Activated T-helper 2 cell treated with anti-CD3 and anti-CD28 coated beads, Interferon-gamma antibody, Interleukin-2, Interleukin-4, amounts not matched to agents 10 μg/mL and 5 μg/mL and 100 μg/mL, durations not matched to agents 14 hours and 24 hours and 36 hours (primary cell): ENCODE measurements at regions not wholly inside any gene's neighbourhood (a gene's known extent, or its start where the extent isn't known, plus 50 kb on each side); places are given as distances from the start of the nearest gene placed in this dataset.

Experiments used
- DNase-seq: peaks from one replicate; pipeline ENCODE4 v3.0.0; 2021; ENCODE audit warnings: low spot score
- H3K27ac Mint-ChIP-seq: one replicate; pipeline ENCODE4 v1.8.0; 2021; ENCODE audit warnings: mixed read lengths
- H3K27me3 Mint-ChIP-seq: one replicate; pipeline ENCODE4 v1.8.0; 2021; ENCODE audit warnings: low read depth, mixed read lengths
- H3K36me3 Mint-ChIP-seq: one replicate; pipeline ENCODE4 v1.8.0; 2021; ENCODE audit warnings: low read depth, mixed read lengths
- H3K4me1 Mint-ChIP-seq: one replicate; pipeline ENCODE4 v1.8.0; 2021; ENCODE audit warnings: low read depth, mixed read lengths
- H3K4me3 Mint-ChIP-seq: one replicate; pipeline ENCODE4 v1.8.0; 2021; ENCODE audit warnings: low read depth, mild to moderate bottlenecking, moderate library complexity, mixed read lengths
- H3K9me3 Mint-ChIP-seq: one replicate; pipeline ENCODE4 v1.8.0; 2021; ENCODE audit warnings: mixed read lengths
- intact Hi-C: fragments of 100-400 bp; cut with micrococcal nuclease; formaldehyde crosslinking; loops from one replicate; pipeline ENCODE4 v1.15.1; 2023

DNA sequence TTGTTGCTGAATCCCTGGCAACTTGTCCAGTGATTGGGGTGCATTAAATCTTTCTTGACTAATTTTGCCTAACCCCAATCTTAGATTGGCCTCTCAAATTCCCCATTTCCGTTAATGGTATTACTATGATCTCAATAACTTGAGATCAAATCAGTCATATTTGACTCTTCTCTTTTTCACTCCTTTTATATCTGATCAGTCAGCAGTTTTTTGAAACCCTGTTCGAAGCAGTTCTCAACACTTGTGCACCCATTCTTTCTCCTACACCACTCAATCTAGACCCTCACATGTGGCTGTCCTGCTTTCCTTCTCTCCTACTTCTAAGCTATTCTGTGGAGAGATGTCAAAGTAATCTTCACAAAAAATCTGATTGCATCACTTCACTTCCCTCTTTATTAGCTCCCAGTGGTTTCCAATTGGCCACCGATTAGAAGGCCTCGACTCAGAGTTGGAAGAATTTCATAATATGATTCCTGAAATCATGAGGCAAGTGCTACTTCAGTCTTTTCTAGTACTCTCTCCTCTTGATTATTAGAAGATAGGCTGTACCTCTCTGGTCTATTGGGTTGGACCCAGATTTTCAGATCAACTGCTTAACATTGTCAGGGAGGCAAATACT, 128.9 kb downstream of the ZNF365 start:
- Mint-ChIP-seq H3K27ac (no peak overlapping the region), H3K9me3 (no peaks in the 10 kb centered on the region), H3K4me3 (no peak overlapping the region), H3K4me1 (no peaks in the 10 kb centered on the region), H3K27me3 (peaks cover 30% of the 10 kb centered on the region), H3K36me3 (no peaks in the 10 kb centered on the region)
- intact Hi-C loops = no loop called here
- DNase-seq = no peak

DNA sequence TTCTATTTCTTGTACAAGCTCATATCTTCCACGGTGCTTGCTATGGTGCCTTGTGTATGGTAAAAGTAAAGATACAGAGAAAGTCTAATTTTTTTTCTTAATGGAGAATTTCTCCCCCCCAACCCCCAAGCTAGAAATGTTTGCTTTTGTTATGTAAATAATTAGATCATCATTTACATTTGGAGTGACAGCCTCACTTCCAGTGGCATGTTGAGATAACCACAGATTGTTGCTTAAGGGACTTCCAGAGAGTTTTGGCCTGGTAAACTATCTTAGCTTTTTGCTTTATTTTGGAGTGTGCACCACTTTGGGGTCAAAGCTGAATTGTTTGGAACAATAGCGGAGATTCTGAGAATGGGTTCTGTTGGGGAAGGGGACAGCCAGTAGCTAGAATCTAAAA, 129.7 kb downstream of the ZNF365 start:
- no peaks in the 10 kb centered on the region for H3K4me1 Mint-ChIP-seq
- no peaks in the 10 kb centered on the region for H3K9me3 Mint-ChIP-seq
- H3K27ac Mint-ChIP-seq = no peak overlapping the region
- no peak for DNase-seq
- H3K4me3 Mint-ChIP-seq = no peak overlapping the region
- H3K36me3 Mint-ChIP-seq = no peaks in the 10 kb centered on the region
- H3K27me3 Mint-ChIP-seq = peaks cover 31% of the 10 kb centered on the region
- intact Hi-C loops = no loop called here

DNA sequence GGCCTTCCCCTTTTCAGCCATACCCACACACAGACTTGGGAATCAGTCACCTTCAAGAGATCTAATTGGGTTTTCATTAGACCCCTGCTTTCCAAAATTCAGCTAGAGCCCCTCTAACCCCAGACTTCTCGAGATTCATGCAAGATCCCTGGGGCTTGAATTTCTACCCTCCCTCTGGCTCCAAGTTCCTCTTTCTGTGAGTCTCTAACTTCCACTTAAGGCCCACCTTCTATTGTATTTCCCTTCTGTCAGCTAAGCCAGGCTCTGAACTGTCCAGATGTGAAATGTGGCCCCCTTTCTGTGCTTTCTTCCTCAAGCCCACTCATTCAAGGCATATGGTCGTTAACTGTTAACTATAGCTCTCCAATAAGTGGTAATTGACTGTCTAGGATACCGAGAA, 132.2 kb downstream of the ZNF365 start:
- no peaks in the 10 kb centered on the region for H3K9me3 Mint-ChIP-seq
- intact Hi-C loops = no loop called here
- peaks cover 4% of the 10 kb centered on the region for H3K4me1 Mint-ChIP-seq
- no peak overlapping the region for H3K27ac Mint-ChIP-seq
- H3K4me3 Mint-ChIP-seq = no peak overlapping the region
- no peak for DNase-seq
- H3K27me3 Mint-ChIP-seq = peaks cover 17% of the 10 kb centered on the region
- no peaks in the 10 kb centered on the region for H3K36me3 Mint-ChIP-seq

DNA sequence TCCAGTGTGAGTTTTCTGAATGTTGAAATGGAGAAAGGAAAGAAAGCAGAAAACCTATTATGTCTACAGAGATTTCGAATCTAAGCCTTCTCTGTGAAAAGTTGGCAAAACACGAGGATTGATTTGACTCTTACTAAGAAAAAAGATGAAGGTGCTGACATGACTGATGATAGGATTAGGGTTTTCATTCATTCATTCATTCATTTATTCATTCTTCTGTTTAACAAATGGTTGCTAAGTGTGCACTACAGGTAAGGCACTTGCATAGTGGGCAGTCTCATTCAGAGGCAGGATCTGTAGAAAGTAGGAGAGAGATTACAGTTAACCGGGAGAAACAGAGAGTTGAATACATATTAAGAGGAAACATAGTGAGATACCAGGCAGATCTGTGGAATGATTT, 137.1 kb downstream of the ZNF365 start:
- Mint-ChIP-seq H3K9me3 (no peaks in the 10 kb centered on the region), H3K36me3 (no peaks in the 10 kb centered on the region), H3K4me3 (no peak overlapping the region), H3K27ac (no peak overlapping the region), H3K27me3 (peaks cover 25% of the 10 kb centered on the region), H3K4me1 (peaks cover 15% of the 10 kb centered on the region)
- intact Hi-C loops = loop anchor here (2.0 kb wide), 1 partner anchor 18 kb away; no protein-coding TSS in a partner anchor
- no peak for DNase-seq

DNA sequence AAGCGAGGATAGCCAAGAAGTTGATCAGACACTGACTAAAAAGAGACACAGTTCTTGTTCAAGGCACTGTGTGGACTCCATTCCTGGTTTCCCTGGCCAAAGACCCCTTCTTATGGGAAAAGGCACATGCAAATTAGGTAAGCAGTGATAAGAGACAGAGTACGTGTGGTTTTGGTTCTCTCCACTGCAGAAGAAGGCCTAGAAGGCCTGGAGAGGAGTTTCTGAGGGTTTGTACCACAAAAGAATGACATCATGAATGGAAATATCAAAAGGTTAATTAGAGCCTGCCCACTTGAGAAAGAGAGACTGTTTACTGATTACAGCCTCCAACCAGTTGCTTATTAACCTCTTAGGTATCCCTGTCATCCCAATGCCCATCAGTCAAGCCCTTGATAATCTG, 137.5 kb downstream of the ZNF365 start:
- Mint-ChIP-seq H3K4me1 (peaks cover 17% of the 10 kb centered on the region), H3K36me3 (no peaks in the 10 kb centered on the region), H3K4me3 (no peak overlapping the region), H3K9me3 (no peaks in the 10 kb centered on the region), H3K27ac (no peak overlapping the region), H3K27me3 (peaks cover 28% of the 10 kb centered on the region)
- intact Hi-C loops = loop anchor here (2.0 kb wide), 1 partner anchor 17 kb away; no protein-coding TSS in a partner anchor
- DNase-seq = no peak

DNA sequence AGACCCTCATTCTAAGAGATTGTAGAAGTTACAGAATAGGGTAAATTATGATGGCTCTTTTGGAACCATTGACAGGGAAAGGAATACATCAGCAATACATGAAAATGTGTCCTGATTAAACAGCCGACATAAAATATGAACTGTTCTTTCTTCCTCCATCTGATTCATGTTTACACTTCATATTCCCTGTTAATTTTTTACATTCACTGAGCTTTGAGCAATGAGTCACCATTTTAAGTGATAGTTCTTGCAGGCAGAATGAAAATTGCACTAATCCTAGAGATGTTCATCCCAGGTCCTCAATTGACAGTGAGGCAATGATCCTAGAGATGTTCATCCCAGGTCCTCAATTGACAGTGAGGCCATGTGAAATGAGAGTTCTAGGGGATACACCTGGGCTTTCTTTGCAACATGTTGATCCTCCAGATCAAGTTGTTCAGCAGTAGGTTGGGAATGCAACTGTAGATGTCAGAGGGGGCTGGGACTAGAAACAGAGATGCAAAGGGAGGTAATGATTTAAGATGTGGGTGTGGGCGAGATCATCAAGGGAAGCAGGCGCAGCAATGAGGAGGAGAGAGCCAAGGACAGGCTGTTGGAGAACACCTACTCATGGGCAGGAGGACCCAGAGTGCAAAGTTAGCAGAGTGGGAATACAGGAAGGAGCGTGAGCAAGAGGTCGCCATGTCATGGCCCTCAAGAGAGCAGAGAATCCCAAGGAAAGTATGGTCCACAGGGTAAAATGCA, 138.7 kb downstream of the ZNF365 start:
- intact Hi-C loops = no loop called here
- Mint-ChIP-seq H3K27me3 (peaks cover 32% of the 10 kb centered on the region), H3K4me3 (no peak overlapping the region), H3K36me3 (no peaks in the 10 kb centered on the region), H3K4me1 (peaks cover 18% of the 10 kb centered on the region), H3K27ac (no peak overlapping the region), H3K9me3 (no peaks in the 10 kb centered on the region)
- no peak for DNase-seq

DNA sequence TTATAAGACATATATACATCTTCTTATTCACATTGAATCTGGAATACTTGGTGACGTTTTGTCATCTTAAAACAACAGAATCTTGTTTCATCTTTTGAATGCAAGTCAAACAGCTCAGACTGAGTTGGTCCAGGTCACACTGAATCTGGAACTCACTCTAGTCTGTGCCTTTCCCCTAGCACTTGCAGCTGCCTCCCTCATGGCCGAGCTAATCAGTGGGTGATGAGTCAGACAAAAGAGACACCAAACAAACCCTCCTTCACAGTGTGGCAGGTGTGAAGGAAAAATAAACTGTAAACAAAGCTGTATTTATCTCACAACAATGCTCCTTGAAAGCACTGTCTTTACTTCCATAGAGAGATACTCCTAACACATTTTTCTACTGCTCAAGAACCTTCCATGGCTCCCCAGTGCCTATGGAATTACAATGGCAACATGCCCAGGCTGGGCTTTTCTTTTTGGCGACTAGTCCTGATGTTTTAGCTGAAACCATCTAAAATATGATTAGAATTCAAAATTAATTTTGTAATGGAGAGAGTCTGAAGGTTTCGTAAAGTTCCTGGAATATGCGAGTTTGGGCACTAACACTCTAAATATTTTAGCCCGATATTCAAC, 140.0 kb downstream of the ZNF365 start:
- Mint-ChIP-seq H3K4me3 (no peak overlapping the region), H3K27ac (no peak overlapping the region), H3K4me1 (peaks cover 18% of the 10 kb centered on the region), H3K27me3 (peaks cover 29% of the 10 kb centered on the region), H3K36me3 (no peaks in the 10 kb centered on the region), H3K9me3 (no peaks in the 10 kb centered on the region)
- intact Hi-C loops = no loop called here
- DNase-seq = no peak

DNA sequence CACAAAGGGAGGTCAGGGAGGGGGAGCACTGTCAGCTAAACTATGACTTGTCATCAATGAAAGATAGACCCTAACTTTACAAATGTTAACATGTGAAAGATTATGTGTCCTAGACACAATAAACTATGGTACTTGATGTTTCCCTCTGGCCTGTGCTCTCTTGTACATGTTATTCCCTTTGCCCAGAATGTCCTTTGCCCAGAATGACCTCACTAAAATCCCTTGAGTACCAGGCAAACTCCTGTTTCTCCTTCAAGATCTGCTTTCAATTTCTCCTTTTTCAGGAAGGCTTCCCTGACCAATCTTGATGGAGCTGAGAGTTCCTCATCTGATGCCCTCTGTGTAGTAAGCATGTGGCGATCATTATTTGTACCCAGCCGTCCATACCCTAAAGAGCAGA, 143.1 kb downstream of the ZNF365 start:
- H3K27me3 Mint-ChIP-seq = peaks cover 34% of the 10 kb centered on the region
- H3K4me3 Mint-ChIP-seq = no peak overlapping the region
- intact Hi-C loops = no loop called here
- no peak overlapping the region for H3K27ac Mint-ChIP-seq
- peaks cover 7% of the 10 kb centered on the region for H3K4me1 Mint-ChIP-seq
- H3K9me3 Mint-ChIP-seq = peaks cover 5% of the 10 kb centered on the region
- no peak for DNase-seq
- no peaks in the 10 kb centered on the region for H3K36me3 Mint-ChIP-seq

DNA sequence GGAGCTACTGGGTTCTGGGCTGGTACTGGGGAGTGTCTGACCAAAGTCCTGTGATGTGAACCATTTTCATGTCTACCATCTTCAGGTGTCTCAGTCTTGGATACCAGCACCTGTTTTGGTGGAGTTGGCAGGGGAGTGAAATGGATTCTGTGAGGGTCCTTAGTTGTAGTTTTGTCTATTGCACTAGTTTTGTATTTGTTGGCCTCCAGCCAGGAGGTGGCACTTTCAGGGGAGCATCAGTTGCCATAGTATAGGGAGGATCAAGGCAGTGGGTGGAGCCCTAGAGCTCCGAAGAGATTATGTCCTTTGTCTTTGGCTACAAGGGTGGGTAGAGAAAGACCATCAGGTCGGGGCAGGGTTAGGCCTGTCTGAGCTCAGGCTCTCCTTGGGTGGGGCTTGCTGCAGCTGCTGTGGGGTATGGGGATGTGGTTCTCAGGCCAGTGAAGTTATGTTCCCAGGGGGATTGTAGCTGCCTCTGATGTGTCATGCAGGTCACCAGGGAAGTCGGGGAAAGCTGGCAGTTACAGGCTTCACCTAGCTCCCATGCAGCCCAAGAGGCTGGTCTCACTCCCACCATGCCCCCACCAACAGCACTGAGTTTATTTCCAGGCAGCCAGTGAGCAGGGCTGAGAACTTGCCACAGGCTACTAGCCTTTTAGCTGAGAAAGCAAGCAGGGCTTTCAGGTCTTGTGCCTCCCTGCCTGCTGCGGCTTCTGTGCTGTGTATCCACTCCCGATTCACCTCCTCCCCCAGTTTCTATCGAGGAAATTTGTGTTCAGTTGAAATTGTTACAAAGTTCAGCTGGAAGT, 153.1 kb downstream of the ZNF365 start:
- Mint-ChIP-seq H3K9me3 (peaks cover 49% of the 10 kb centered on the region), H3K36me3 (peaks cover 24% of the 10 kb centered on the region), H3K27me3 (peaks cover 11% of the 10 kb centered on the region), H3K4me1 (peaks cover 37% of the 10 kb centered on the region), H3K4me3 (no peak overlapping the region), H3K27ac (no peak overlapping the region)
- intact Hi-C loops = loop anchor here (5.0 kb wide), 3 partner anchors 95 to 625 kb away; partner anchors contain the start of genes ARID5B and EGR2
- DNase-seq = no peak

DNA sequence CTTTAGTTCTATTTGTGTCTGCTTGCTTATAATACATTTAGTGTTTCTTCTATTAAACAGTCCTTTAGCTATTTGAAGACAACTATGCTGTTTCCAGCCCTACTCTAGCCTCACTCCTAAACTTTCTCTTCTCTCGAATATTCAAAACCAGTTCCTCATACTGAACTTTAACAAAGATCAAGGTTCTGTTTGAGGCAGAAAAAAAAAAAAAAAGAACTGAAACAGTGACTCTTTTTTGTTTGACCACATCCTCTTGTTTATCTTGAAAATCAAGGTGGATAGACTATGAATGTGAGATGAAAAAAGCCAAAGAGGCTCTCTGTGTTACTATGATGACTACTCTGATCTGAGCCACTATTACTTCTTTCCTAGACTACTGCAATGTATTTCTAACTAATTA, 154.3 kb downstream of the ZNF365 start:
- intact Hi-C loops = loop anchor here (1.0 to 5.0 kb wide), 6 partner anchors 18 to 626 kb away; partner anchors contain the start of genes ARID5B and EGR2
- Mint-ChIP-seq H3K27ac (peak overlapping the region; percentile 23), H3K4me3 (peak overlapping the region; percentile 1), H3K36me3 (peaks cover 19% of the 10 kb centered on the region), H3K27me3 (peaks cover 14% of the 10 kb centered on the region), H3K9me3 (peaks cover 39% of the 10 kb centered on the region), H3K4me1 (peaks cover 33% of the 10 kb centered on the region)
- DNase-seq = no peak

DNA sequence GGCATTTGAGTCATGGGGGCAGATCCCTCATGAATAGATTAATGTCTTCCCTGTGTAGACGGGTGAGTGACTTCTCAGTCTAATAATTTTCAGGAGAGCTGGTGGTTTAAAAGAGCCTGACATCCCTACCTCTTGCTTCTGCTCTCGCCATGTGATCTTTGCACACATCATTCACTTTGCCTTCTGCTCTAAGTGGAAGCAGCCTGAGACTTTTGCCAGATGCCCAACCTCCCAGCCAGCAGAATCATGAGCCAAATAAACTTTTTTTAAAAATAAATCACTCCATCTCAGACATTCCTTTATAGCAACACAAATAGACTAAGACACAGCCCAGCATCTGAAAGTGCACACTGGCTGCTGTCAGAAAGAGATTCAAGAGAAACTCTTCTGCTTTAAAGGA, 155.2 kb downstream of the ZNF365 start:
- H3K4me1 Mint-ChIP-seq = peaks cover 33% of the 10 kb centered on the region
- peaks cover 21% of the 10 kb centered on the region for H3K27me3 Mint-ChIP-seq

DNA sequence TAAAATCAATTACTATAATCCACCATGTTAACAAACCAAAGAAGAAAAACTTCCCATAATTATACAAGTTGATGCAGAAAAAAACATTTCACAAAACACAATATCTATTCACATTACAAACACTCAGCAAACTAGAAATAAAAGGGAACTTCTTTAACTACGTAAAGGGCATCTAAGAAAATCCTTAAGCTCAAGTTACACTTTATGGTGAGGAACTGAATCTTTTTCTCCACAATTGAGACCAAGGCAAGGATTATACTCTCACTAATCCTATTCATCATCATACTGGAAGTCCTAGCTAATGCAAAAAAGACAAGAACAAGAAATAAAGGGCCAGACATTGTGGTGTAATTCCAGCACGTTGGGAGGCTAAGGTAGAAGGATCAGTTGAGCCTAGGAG, 159.9 kb downstream of the ZNF365 start:
- DNase-seq = no peak
- Mint-ChIP-seq H3K4me1 (peaks cover 7% of the 10 kb centered on the region), H3K27me3 (peaks cover 44% of the 10 kb centered on the region), H3K4me3 (no peak overlapping the region), H3K9me3 (peaks cover 7% of the 10 kb centered on the region), H3K27ac (no peak overlapping the region), H3K36me3 (no peaks in the 10 kb centered on the region)
- intact Hi-C loops = no loop called here

More for the DNA sequence above, 155.2 kb downstream of the ZNF365 start:
- DNase-seq = no peak
- intact Hi-C loops = loop anchor here (2.0 to 5.0 kb wide), 5 partner anchors 19 to 627 kb away; partner anchors contain the start of genes ARID5B and EGR2
- Mint-ChIP-seq H3K27ac (no peak overlapping the region), H3K9me3 (peaks cover 31% of the 10 kb centered on the region), H3K4me3 (no peak overlapping the region), H3K36me3 (peaks cover 16% of the 10 kb centered on the region)
